Endothelial cell of umbilical vein (primary cell): ENCODE measurements at regions not wholly inside any gene's neighbourhood (a gene's known extent, or its start where the extent isn't known, plus 50 kb on each side); places are given as distances from the start of the nearest gene placed in this dataset.

ENCODE experiments used
- CTCF ChIP-seq, 2 donors: IDR thresholded peaks; 1 replicate in 1 of 2; 2 replicates in 1 of 2; pipeline ENCODE4 v1.5.1; 2011; ENCODE audit warnings: low read length in 2 of 2, mild to moderate bottlenecking in 2 of 2, moderate library complexity in 2 of 2, control low read depth in 1 of 2, inconsistent platforms in 1 of 2, low read depth in 1 of 2; ENCODE audit not compliant: insufficient read depth in 1 of 2; ENCODE audit errors: extremely low read depth in 1 of 2
- EZH2 ChIP-seq: IDR thresholded peaks from 2 replicates; pipeline ENCODE4 v1.6.1; 2012; ENCODE audit warnings: borderline replicate concordance, low read depth, mild to moderate bottlenecking, moderate library complexity, low read length, inconsistent platforms; ENCODE audit not compliant: severe bottlenecking
- FOS ChIP-seq: IDR thresholded peaks from 2 replicates; pipeline ENCODE4 v1.6.1; 2011; ENCODE audit warnings: mild to moderate bottlenecking, low read length, moderate library complexity, borderline replicate concordance; ENCODE audit not compliant: insufficient read depth
- GATA2 ChIP-seq: IDR thresholded peaks from 2 replicates; pipeline ENCODE4 v1.7.0; 2011; ENCODE audit warnings: low read depth, mild to moderate bottlenecking, moderate library complexity, mixed read lengths, low read length; ENCODE audit not compliant: insufficient read length, insufficient read depth
- JUN ChIP-seq: IDR thresholded peaks from 2 replicates; pipeline ENCODE4 v1.6.1; 2011; ENCODE audit warnings: borderline replicate concordance, low read depth; ENCODE audit not compliant: insufficient read length, insufficient read depth
- MAX ChIP-seq: IDR thresholded peaks from 2 replicates; pipeline ENCODE4 v1.6.1; 2011; ENCODE audit not compliant: insufficient read depth, insufficient read length
- MYC ChIP-seq: IDR thresholded peaks from one replicate; pipeline ENCODE4 v1.6.1; 2011; ENCODE audit warnings: mild to moderate bottlenecking, low read depth, low read length
- POLR2A ChIP-seq: IDR thresholded peaks from 2 replicates; pipeline ENCODE4 v1.6.1; 2012; ENCODE audit warnings: low read depth, mild to moderate bottlenecking, control low read depth, low read length
- POLR2AphosphoS5 ChIP-seq: IDR thresholded peaks from 2 replicates; pipeline ENCODE4 v1.6.1; 2012; ENCODE audit warnings: low read depth, mild to moderate bottlenecking, control low read depth, low read length, moderate library complexity; ENCODE audit not compliant: insufficient read depth

- TF ChIP-seq CTCF (IDR thresholded peaks at IDR 0.05; ENCODE audit: extremely low read depth in 1 of 2, insufficient read depth in 1 of 2, low read depth in 1 of 2, low read length in 2 of 2) (no peak), POLR2A (no peak), MAX (no peak), EZH2 (no peak), MYC (no peak), POLR2AphosphoS5 (no peak), GATA2 (no peak), FOS (no peak), JUN (no peak)
Observed at GRCh38 chrX:41033299-41033698, 51.9 kb upstream of the USP9X start.
